HG03354 (cell line): ENCODE measurements at regions not wholly inside any gene's neighbourhood (a gene's known extent, or its start where the extent isn't known, plus 50 kb on each side); places are given as distances from the start of the nearest gene placed in this dataset.

Source experiments
- ATAC-seq: cut with Tn5 transposase; IDR thresholded peaks from one replicate; pipeline ENCODE4 v1.9.1; 2021; ENCODE audit warnings: mild to moderate bottlenecking; ENCODE audit not compliant: unreplicated experiment, poor library complexity, severe bottlenecking

DNA sequence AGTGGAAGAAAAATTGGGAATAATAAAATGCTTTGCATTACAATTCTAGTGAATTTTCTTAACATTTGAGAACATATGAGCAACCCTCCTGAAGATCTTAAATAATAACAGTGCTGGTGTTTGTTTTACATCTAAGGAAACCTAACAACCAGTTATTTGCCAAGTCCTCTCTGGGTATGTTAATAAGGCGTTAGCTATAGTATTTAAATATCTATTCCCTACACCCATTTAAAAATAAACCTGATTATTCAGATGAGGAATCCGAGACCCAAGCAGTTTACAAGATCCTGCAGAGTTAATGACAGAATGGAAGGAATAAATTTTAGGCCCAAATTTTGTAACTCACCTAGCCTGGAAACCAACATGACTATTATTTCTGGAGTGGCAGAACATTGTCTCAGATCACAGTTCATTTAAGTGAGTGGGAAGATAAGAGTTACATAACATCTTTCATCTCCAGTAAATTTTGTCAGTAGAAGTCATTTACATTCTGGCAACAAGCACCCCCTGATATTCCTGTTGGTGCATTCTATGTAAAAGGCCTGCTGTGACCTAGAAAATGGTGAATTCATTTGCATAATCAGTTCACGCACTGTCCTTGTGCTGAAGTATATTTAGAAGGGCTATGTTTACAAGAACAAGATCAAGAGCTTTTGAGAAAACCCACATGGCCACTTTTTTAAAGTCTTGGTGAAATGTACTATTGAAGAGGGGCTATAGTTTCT lies 148.2 kb downstream of the COX7C start:
- ATAC-seq = no peak

DNA sequence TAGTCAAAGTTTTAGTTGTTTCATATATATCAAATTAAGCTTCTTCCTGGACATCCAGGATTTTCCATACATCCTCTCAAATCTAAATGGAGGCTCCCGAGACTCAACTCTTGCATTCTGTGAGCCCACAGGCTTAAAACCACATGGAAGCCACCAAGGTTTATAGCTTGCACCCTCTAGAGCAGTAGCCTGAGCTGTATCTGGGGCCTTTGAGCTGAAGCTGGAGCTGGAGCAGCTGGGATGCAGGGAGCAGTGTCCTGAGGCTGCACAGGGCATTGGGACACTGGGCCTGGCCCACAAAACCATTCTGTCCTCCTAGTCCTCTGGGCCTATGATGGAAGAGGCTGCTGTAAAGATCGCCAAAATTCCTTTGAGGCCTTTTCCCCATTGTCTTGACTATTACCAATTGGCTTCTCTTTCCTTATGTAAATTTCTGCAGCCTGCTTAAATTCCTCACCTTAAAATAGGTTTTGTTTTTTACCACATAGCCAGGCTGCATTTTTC lies 151.0 kb downstream of the COX7C start:
- ATAC-seq = no peak

GRCh38 chr5:86780018-86780417 lies 162.3 kb downstream of the COX7C start:
- ATAC-seq = no peak

GRCh38 chr5:86786955-86787354 lies 169.2 kb downstream of the COX7C start:
- ATAC-seq = no peak

DNA sequence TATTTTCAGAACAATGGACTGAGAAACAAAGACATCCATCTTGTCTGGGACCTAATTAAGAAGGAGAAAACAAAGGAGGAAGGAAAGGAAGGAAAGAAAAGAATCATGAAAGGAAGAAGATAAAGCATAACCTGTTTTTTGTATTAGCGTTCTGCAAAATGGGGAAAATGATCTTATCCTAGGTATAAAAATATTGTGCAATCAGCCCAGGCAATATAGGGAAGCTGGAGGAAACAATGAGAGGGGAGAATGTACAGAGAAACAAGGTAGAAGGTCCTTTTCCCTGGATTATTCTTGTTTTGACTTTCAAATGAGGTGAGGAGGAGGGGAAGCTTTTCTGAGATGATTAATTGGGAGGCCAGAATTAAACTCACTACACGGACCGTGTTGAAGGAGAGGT lies 177.9 kb downstream of the COX7C start:
- no peak for ATAC-seq

DNA sequence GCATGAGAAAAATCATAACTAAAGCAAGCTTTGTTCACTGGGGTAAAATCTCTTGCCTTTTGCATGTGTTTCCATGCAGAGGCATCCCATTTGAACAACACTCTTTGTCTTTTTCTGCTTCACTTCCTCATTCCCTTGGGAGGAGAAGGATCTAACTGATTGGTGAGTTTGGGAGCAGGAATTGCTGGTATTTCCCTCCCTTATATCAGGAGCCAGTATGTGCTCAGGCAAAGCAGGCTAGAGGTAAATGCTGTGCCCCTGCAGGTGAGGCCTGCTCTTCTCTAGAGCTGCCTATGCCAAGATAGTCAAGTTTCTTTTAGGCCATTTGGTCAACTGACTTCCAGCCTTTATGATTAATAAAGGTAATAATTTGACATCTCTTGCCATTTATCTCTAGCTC lies 179.9 kb downstream of the COX7C start:
- no peak for ATAC-seq

DNA sequence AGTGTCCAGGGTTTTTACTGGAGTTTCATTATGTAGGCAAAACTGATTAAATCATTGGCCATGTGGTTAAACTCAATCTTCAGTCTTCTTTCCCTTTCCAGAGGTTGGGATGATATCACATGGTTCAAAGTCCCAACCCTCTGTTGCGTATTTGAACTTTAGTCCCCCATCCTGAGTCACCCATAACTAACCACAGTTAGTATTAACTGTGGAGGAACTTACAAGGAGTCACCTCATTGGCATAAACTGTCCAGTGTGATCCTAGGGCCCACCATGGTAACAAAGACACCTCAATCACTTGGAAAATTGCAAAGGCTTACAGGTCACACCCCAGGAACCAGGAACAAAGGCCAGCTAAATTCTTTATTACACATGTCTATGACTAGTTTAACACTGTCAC lies 188.5 kb downstream of the COX7C start:
- no peak for ATAC-seq

DNA sequence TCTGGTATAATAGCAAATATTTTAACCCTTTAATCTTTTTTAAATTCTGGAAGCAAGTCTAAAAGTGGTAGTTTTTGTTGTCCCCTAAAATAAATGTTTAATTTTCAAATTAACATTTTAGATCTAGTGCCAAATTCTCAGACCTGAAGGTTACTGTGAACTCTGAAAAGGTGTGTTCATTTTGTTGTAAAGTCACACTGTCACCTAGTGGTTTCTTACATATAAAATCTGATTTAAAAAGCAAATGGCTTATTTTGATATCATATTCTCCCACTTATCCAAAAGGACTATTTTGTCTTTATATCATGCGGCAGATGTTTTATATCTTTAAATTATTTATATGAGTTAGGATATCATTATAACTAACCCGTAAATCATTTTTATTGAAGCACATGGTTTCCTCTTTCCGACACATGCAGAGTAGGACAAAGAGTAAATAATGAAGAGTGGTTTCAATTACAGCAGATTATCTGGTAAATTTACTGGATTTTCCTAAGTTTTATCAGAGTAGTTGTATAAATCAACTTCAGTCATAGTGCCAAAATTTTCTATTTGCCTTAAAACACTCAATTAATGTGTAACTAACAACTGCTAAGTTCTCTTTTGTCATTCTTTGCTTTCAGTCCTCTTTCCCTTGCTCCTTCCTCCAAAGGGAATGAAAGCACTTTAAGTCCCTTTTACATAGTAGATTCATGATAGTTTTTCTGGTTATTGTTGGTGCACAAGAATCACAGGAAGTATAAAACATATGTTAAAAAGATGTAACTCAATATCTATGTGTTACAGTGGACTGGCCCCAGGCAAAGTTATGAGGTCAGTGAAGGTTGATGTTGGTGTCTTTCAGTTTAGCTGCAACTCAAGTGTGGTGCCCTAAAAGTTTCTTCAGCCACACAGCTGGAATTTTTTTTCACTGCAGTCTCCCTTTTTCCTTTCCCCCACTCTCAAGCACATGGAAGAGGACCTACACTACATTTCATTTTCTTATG lies 189.6 kb downstream of the COX7C start:
- no peak for ATAC-seq

DNA sequence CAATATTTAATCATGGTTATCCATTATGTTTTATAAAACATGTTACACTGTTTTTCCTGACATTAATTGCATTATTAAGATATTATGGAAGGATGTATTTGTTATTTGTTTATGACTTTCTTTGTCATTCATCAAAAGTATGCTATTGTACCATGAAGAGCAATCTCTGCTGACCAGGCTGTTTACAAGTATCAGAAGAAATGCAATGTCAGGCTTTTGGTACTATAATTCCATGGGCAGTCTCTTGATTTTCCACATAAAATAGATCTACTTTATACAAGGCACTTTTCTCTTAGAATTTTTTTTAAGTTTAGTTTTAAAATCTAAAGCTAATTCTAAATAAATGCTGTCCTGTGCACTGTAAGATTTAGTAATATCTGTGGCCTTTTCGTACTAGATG lies 196.6 kb downstream of the COX7C start:
- no peak for ATAC-seq

DNA sequence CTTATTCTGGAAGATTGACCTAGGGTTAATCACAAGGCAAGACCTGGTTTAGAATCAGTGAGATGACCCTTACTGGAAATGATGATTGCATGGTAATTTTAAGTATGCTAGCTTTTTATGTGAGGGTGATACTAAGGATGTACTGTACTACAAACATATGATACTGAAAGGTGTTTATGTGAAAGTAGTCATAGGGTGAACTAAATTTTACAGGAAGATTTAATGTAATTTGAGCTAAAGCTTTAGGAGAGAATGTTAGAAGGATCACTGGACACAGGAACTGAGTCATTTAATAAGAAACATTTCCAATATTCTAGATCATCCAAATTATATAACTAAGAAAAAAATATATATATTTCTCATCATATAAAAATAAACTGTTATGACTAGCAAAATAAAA lies 197.2 kb downstream of the COX7C start:
- ATAC-seq = no peak

DNA sequence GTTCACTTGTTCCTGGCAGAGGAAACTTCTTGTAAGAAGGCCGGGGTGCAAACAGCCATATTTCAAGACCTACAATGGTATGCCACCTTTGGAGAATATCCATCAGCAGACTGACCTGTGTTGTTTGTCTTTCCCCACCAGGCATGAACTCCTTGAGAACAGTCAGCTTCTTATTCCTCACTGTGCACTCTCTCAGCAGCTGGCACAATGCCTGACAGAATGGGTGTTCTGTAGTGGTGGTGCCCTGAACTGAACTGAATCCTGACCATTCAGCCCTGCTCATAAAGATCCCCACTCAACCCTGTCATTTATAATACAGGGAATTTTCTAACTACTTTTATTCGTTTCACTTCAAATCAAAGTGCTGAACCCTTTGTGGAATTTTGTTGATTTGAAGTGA lies 206.9 kb downstream of the COX7C start:
- ATAC-seq = no peak

DNA sequence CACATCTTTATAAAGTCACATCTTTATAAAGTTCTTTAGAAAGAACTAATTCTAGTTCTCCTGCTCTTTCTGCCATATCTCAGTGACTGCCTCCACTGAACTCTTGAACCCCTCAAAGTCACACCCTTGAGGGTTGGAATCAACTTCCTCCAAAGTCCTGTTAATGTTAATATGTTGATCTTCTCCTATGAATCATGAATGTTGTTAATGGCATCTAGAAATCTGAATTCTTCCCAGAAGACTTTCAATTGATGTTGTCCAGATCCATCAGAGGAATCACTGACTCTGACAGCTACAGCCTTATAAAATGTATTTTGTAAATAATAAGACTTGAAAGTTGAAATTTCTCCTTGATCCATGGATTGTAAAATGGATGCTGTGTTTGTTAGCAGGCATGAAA lies 213.4 kb downstream of the COX7C start:
- no peak for ATAC-seq

- no peak for ATAC-seq
Measured at GRCh38 chr5:86833868-86834267, 216.1 kb downstream of the COX7C start.

DNA sequence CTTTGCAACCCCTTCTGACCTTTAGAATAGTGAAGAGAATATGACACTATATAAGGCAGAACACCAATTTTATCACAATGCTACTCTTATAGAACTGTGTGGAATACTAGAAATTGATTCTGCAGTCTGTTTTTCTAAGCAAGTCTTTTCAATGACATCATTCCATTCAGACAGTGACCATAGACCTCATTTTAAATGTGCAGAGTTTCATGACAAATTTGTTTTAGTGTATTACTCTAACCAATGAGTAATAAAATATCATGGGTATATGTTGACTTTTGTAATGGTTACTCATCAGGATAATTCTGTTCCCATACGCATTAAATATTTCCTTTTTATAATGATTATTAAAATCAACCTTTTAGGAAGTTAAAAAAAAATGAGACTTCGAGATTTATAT lies 219.9 kb downstream of the COX7C start:
- ATAC-seq = no peak

- ATAC-seq = no peak
Measured at GRCh38 chr5:86838083-86838482, 220.3 kb downstream of the COX7C start.

- no peak for ATAC-seq
Measured at GRCh38 chr5:86841000-86841644, 223.4 kb downstream of the COX7C start.

GRCh38 chr5:86858442-86858841 lies 240.7 kb downstream of the COX7C start:
- no peak for ATAC-seq

GRCh38 chr5:86861512-86861911 lies 243.8 kb downstream of the COX7C start:
- ATAC-seq = no peak

- ATAC-seq = no peak
Measured at GRCh38 chr5:86862093-86862492, 244.4 kb downstream of the COX7C start.

- no peak for ATAC-seq
Measured at GRCh38 chr5:86864051-86864450, 246.3 kb downstream of the COX7C start.
